Astrocyte of the hippocampus (primary cell): ENCODE measurements at regions not wholly inside any gene's neighbourhood (a gene's known extent, or its start where the extent isn't known, plus 50 kb on each side); places are given as distances from the start of the nearest gene placed in this dataset.
"Not testable (repeated sequence)": the region's sequence is repeated elsewhere in the genome, so short reads cannot be mapped to it uniquely, and the experiment has no call there.

ENCODE experiments used
- DNase-seq: peaks from one replicate; pipeline ENCODE4 v3.0.0; 2011; ENCODE audit warnings: low read depth, low spot score

- no peak for DNase-seq
Measured at GRCh38 chr10:100661520-100661919, 83.9 kb upstream of the PAX2 start.

- DNase-seq = no peak
Measured at GRCh38 chr10:100662067-100662466, 83.3 kb upstream of the PAX2 start.

- no peak for DNase-seq
Measured at GRCh38 chr10:100664316-100665149, 80.8 kb upstream of the PAX2 start.

GRCh38 chr10:100666634-100667033 lies 78.7 kb upstream of the PAX2 start:
- not testable (repeated sequence) for DNase-seq

- DNase-seq = no peak
Measured at GRCh38 chr10:100669616-100670015, 75.8 kb upstream of the PAX2 start.

GRCh38 chr10:100670368-100670767 lies 75.0 kb upstream of the PAX2 start:
- no peak for DNase-seq

GRCh38 chr10:100670828-100671479 lies 74.4 kb upstream of the PAX2 start:
- DNase-seq = peak; percentile 33

GRCh38 chr10:100672199-100672598 lies 73.2 kb upstream of the PAX2 start:
- DNase-seq = no peak

GRCh38 chr10:100677290-100677945 lies 68.0 kb upstream of the PAX2 start:
- no peak for DNase-seq

GRCh38 chr10:100679327-100679726 lies 66.1 kb upstream of the PAX2 start:
- DNase-seq = no peak

- DNase-seq = no peak
Measured at GRCh38 chr10:100683004-100683403, 62.4 kb upstream of the PAX2 start.

- DNase-seq = no peak
Measured at GRCh38 chr10:100683545-100684300, 61.7 kb upstream of the PAX2 start.

- DNase-seq = no peak
Measured at GRCh38 chr10:100684688-100685235, 60.6 kb upstream of the PAX2 start.

GRCh38 chr10:100685331-100685730 lies 60.1 kb upstream of the PAX2 start:
- no peak for DNase-seq

GRCh38 chr10:100687143-100688003 lies 58.0 kb upstream of the PAX2 start:
- no peak for DNase-seq

GRCh38 chr10:100688201-100688600 lies 57.2 kb upstream of the PAX2 start:
- no peak for DNase-seq

GRCh38 chr10:100693821-100694220 lies 51.6 kb upstream of the PAX2 start:
- DNase-seq = no peak
